Hypothalamus (tissue), 51 donors: ENCODE measurements at regions not wholly inside any gene's neighbourhood (a gene's known extent, or its start where the extent isn't known, plus 50 kb on each side); places are given as distances from the start of the nearest gene placed in this dataset.
A peak's percentile ranks its signal among the peaks of the same experiment; 100 is the strongest.

Source experiments
- DNase-seq, 51 donors: peaks; one replicate each; lab custom pipeline; 2025; lab: John Stamatoyannopoulos, UW

DNA sequence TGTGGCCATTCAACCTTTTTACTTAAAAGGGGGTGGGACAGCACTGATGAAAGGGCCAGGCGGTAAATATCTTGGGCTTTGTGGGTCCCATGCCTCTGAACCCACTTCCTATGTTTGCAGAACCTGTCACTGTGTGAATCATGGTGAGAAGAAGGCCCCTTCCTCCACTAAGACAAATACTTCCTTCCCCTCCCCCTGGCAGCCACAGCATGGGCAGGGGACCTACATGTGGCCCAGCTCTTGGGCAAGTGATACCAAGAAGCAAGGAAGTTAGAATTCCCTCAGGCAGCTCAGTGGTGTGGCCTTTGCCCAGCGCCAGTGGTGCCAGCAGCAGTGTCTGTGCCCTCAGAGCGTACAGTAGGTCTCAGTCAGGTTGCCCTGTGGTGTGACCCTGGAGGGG is 168.6 kb downstream of the TRIM33 start:
- DNase-seq: no peak

DNA sequence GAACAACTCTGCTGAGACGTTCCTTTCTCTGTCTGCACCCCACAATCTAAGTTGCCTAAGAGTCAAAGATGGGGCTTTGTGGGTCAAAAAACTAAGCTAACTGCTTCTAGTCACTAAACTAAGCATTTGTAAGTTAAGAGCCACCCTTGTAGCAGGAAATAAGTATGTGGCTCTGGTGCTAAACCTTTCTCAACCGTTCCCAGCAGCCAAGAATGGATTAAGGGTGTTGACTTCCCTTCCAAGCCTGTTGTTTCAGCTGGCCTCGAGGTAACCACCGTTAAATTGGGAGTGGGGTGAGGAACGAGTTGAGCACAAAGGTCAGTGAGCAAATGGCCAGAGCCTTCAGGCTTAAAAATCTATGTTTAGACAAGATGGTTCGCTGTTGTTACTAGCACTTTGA is 169.1 kb downstream of the TRIM33 start:
- DNase-seq: no peak

DNA sequence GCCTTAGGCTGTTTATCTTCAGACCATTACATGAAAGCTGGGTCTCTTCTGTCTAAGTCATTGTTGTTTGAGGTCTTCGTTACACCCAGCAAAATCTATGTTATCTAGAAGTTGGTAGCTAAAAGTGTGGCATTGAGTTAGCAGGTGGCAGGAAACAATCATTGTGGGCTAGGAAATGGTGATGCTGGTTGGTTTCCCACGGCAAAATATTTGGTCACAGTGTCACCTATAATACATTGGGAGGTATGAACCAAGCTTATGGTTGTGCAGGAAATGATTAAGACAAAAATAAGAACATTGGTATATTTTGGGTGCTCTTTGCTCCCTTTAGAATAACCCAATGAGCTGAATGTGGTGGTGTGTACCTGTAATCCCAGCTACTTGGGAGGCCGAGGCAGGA is 169.7 kb downstream of the TRIM33 start:
- DNase-seq: no peak

GRCh38 chr1:114340892-114341291 is 170.1 kb downstream of the TRIM33 start:
- no peak for DNase-seq

GRCh38 chr1:114339379-114339778 is 171.6 kb downstream of the TRIM33 start:
- no peak for DNase-seq

GRCh38 chr1:114338191-114338890 is 172.7 kb downstream of the TRIM33 start:
- no peak for DNase-seq

GRCh38 chr1:114337417-114337816 is 173.6 kb downstream of the TRIM33 start:
- no peak for DNase-seq

DNA sequence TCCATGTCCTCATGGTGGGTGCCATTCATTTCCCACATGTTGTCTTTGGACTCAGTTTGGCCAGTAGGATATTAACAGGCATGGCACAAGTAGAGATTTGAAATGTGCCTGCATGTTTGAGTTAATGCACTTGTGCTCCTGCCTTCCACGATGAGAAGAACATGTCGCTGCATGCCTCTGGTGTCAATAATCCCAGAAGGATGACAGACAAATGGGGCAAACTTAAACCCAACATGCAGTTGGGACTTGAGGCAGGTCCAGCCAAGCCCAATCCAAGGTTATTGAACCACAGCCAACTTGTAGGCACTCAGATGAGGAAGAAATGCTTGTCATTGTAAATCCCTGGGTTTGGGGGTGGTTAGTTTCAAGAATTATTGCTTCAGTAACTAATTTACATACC is 174.6 kb downstream of the TRIM33 start:
- no peak for DNase-seq

- no peak for DNase-seq
These were observed 175.7 kb downstream of the TRIM33 start for GRCh38 chr1:114335273-114335672.

GRCh38 chr1:114334297-114334696 is 176.7 kb downstream of the TRIM33 start:
- no peak for DNase-seq

DNA sequence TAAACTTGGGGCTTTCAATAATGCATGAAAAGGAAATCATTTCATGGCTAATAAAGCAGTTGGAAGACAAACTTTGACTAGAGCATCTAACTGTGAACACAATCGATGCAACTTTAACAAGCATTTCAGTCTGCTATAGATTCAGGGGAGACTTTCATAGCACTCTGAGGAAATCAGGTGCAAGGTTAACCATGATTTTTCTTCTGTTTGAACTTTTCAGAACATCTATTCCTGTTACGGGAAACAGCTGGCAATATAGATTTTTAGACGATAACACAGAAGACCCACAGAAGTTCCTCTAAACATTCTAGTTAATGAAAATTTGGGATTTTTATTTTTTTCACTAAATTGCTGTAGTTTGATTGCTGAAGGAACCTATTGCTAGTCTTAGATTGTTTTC is 177.3 kb downstream of the TRIM33 start:
- no peak for DNase-seq

DNA sequence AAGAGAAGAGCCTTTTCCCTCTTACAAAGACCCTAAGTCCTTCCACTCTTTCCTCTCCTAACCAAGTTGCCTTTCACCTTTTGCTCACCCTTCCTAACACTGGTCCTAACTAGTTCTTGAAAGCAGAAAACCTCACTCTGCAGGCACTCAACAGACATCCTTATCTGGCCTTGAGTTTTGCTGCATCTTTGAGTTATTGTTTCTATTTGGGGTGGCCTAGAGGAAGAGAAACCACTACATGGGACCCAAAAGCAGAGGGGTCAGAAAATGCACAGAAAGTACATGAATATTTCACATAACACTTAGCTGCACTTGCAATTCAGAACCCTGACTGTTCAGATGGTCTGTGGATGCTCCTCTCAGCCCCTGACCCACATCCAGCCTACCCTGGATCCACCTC is 178.3 kb upstream of the SYT6 start:
- no peak for DNase-seq

DNA sequence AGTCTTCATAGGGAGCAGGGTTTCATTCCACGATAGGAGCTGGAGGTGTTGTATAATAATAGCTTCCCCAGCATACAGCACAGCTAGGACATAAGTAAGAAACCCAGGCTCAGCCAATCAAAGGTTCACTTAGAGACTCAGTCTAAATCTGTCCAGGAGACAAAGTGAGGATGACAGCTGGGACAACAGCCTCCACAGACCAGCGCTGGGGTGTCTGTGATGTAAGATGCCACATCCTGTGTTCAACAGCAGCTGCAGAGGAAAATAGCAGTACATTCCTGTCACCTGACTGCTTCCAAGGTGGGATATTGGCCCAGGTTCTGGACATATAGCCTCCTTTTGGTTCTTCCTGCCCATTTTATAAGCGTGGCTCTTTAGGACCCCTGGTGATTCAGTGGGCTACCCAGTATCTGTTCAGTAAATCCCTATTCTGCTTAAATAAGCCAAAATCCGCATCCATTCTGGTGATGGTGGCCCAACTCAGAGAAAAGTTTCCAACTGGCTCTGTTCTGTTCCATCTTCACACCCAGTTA is 176.8 kb upstream of the SYT6 start:
- peak in 1 of 51 donors; percentile 1 for DNase-seq

- no peak for DNase-seq
These were observed 174.8 kb upstream of the SYT6 start for GRCh38 chr1:114328361-114328904.

DNA sequence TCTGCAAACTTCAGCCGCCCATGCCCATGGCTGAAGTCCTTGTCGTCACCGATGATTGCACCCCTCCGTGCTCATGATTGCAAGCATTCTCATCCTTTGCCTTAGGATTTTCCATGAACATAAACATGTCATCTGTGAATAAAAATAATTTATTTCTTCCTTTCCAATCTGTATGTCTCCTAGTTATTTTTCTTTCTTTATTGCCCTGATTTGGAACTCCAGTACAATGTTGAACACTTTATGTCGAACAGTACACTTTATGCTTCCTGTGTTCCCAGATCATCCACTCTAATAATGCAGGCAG is 170.9 kb upstream of the SYT6 start:
- no peak for DNase-seq

DNA sequence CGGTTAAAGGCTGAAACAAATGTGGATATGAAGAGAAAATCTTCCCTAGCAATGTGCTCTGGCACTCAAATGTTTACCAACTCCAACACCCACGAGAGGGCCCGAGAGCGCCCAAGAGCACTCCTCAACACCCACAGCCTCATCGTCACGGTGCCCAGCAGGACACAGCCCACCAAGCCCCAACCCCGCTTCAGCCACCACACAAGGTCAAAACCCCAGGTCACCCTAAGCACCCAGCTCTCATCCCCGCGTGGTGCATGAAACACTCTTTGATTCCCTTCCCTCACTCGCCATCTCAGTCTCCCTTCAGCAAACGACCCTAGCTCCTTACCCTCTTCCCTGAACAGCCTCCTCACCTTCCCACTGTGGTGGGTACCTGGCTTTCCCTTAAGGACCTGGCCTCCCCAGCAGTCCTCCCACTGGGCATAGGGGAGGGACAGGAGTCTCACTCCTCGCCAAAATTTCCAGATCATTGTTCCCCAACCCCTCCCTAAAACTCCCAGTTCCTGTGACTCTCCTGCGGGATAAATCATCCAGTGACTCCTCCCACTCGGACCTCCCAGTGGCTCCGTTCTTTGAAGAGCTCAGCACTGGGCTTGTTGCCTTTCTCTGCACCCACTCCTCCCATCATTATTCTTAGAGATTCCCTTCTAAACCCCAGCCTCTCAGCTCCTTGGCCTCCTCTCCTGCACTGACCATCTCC is 170.4 kb upstream of the SYT6 start:
- DNase-seq: no peak

GRCh38 chr1:114322734-114323133 is 169.1 kb upstream of the SYT6 start:
- DNase-seq: no peak

GRCh38 chr1:114322207-114322606 is 168.5 kb upstream of the SYT6 start:
- DNase-seq: no peak

GRCh38 chr1:114320586-114320985 is 166.9 kb upstream of the SYT6 start:
- DNase-seq: no peak

DNA sequence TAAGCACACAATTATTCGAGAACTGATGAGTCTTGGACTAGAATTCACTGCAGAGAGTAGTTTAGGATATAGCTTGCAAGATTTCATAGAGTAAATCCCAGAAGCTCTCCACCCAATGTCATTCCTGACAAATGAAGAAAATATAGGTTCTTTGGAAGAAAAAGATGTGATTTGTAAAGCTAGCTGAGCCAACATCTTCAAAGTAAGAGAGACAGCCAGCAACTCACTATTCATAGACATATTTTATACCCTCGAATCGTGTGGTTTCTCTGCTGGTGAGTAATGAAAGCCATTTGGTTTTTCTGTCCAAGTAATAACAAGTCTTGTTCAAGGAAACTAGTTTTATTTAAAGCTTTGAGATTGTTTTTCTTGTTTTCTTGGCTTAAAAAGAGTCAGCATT is 165.7 kb upstream of the SYT6 start:
- DNase-seq: no peak

- DNase-seq: no peak
These were observed 165.3 kb upstream of the SYT6 start for GRCh38 chr1:114318961-114319360.

DNA sequence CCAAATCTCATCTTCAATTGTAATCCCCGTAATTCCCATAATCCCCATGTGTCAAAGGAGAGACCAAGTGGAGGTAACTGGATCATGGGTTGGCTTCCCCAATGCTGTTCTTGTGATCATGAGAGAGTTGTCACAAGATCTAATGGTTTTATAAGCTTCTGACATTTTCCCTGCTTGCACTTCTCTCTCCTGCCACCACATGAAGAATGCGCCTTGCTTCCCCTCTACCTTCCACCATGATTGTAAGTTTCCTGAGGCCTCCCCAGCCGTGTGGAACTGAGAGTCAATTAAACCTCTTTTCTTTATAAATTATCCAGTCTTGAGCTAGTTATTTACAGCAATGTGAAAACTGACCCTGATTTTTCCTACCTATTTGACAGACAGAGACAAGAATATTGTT is 162.5 kb upstream of the SYT6 start:
- no peak for DNase-seq
